ENCODE measurements at regions not wholly inside any gene's neighbourhood (a gene's known extent, or its start where the extent isn't known, plus 50 kb on each side); places are given as distances from the start of the nearest gene placed in this dataset.

GRCh38 chr14:98244162-98244948 lies 1027.6 kb downstream of the BCL11B start:
- intact Hi-C loops (cut with micrococcal nuclease): no loop called here
- Mint-ChIP-seq H3K36me3 (ENCODE audit: low read depth) (no peaks in the 10 kb centered on the region), H3K27me3 (ENCODE audit: low read depth) (no peaks in the 10 kb centered on the region), H3K27ac (no peak overlapping the region), H3K4me1 (ENCODE audit: low read depth) (peaks cover 2% of the 10 kb centered on the region), H3K4me3 (ENCODE audit: low read depth) (no peak overlapping the region), H3K9me3 (no peaks in the 10 kb centered on the region)
- no peak for DNase-seq (ENCODE audit: low spot score)

- Mint-ChIP-seq H3K9me3 (no peaks in the 10 kb centered on the region), H3K27ac (no peak overlapping the region), H3K36me3 (ENCODE audit: low read depth) (no peaks in the 10 kb centered on the region), H3K4me1 (ENCODE audit: low read depth) (no peaks in the 10 kb centered on the region), H3K4me3 (ENCODE audit: low read depth) (no peak overlapping the region), H3K27me3 (ENCODE audit: low read depth) (no peaks in the 10 kb centered on the region)
- intact Hi-C loops (cut with micrococcal nuclease): no loop called here
- no peak for DNase-seq (ENCODE audit: low spot score)
Observed at GRCh38 chr14:98244966-98245569, 1026.9 kb downstream of the BCL11B start.

- no peaks in the 10 kb centered on the region for H3K4me1 Mint-ChIP-seq (ENCODE audit: low read depth)
- DNase-seq (ENCODE audit: low spot score): no peak
- intact Hi-C loops (cut with micrococcal nuclease): no loop called here
- no peak overlapping the region for H3K27ac Mint-ChIP-seq
- H3K36me3 Mint-ChIP-seq (ENCODE audit: low read depth): no peaks in the 10 kb centered on the region
- H3K4me3 Mint-ChIP-seq (ENCODE audit: low read depth): no peak overlapping the region
- no peaks in the 10 kb centered on the region for H3K9me3 Mint-ChIP-seq
- H3K27me3 Mint-ChIP-seq (ENCODE audit: low read depth): no peaks in the 10 kb centered on the region
Observed at GRCh38 chr14:98249057-98249456, 1022.9 kb downstream of the BCL11B start.

GRCh38 chr14:98249476-98249875 lies 1022.5 kb downstream of the BCL11B start:
- no peaks in the 10 kb centered on the region for H3K9me3 Mint-ChIP-seq
- no peaks in the 10 kb centered on the region for H3K36me3 Mint-ChIP-seq (ENCODE audit: low read depth)
- no peak overlapping the region for H3K27ac Mint-ChIP-seq
- no peaks in the 10 kb centered on the region for H3K4me1 Mint-ChIP-seq (ENCODE audit: low read depth)
- intact Hi-C loops (cut with micrococcal nuclease): no loop called here
- H3K27me3 Mint-ChIP-seq (ENCODE audit: low read depth): no peaks in the 10 kb centered on the region
- no peak for DNase-seq (ENCODE audit: low spot score)
- H3K4me3 Mint-ChIP-seq (ENCODE audit: low read depth): no peak overlapping the region

GRCh38 chr14:98252820-98253219 lies 1019.2 kb downstream of the BCL11B start:
- no peak for DNase-seq (ENCODE audit: low spot score)
- no peak overlapping the region for H3K4me3 Mint-ChIP-seq (ENCODE audit: low read depth)
- no peaks in the 10 kb centered on the region for H3K36me3 Mint-ChIP-seq (ENCODE audit: low read depth)

GRCh38 chr14:98259881-98260280 lies 1012.1 kb downstream of the BCL11B start:
- intact Hi-C loops (cut with micrococcal nuclease): no loop called here
- Mint-ChIP-seq H3K27ac (no peak overlapping the region), H3K4me1 (ENCODE audit: low read depth) (no peaks in the 10 kb centered on the region), H3K27me3 (ENCODE audit: low read depth) (no peaks in the 10 kb centered on the region), H3K4me3 (ENCODE audit: low read depth) (no peak overlapping the region), H3K36me3 (ENCODE audit: low read depth) (no peaks in the 10 kb centered on the region), H3K9me3 (no peaks in the 10 kb centered on the region)
- DNase-seq (ENCODE audit: low spot score): no peak

More at GRCh38 chr14:98252820-98253219, 1019.2 kb downstream of the BCL11B start:
- intact Hi-C loops (cut with micrococcal nuclease): no loop called here
- Mint-ChIP-seq H3K9me3 (no peaks in the 10 kb centered on the region), H3K4me1 (ENCODE audit: low read depth) (no peaks in the 10 kb centered on the region), H3K27me3 (ENCODE audit: low read depth) (no peaks in the 10 kb centered on the region), H3K27ac (no peak overlapping the region)

GRCh38 chr14:98262566-98262965 lies 1009.4 kb downstream of the BCL11B start:
- Mint-ChIP-seq H3K9me3 (peaks cover 6% of the 10 kb centered on the region), H3K4me1 (ENCODE audit: low read depth) (no peaks in the 10 kb centered on the region), H3K4me3 (ENCODE audit: low read depth) (no peak overlapping the region), H3K27me3 (ENCODE audit: low read depth) (no peaks in the 10 kb centered on the region), H3K27ac (no peak overlapping the region), H3K36me3 (ENCODE audit: low read depth) (no peaks in the 10 kb centered on the region)
- DNase-seq (ENCODE audit: low spot score): no peak
- intact Hi-C loops (cut with micrococcal nuclease): no loop called here

GRCh38 chr14:98269533-98269932 lies 1002.5 kb downstream of the BCL11B start:
- Mint-ChIP-seq H3K4me3 (ENCODE audit: low read depth) (no peak overlapping the region), H3K27me3 (ENCODE audit: low read depth) (no peaks in the 10 kb centered on the region), H3K36me3 (ENCODE audit: low read depth) (peaks cover 5% of the 10 kb centered on the region), H3K27ac (no peak overlapping the region), H3K4me1 (ENCODE audit: low read depth) (no peaks in the 10 kb centered on the region), H3K9me3 (peaks cover 28% of the 10 kb centered on the region)
- DNase-seq (ENCODE audit: low spot score): no peak
- intact Hi-C loops (cut with micrococcal nuclease): no loop called here

- intact Hi-C loops (cut with micrococcal nuclease): no loop called here
- H3K4me3 Mint-ChIP-seq (ENCODE audit: low read depth): no peak overlapping the region
- H3K27ac Mint-ChIP-seq: no peak overlapping the region
- H3K4me1 Mint-ChIP-seq (ENCODE audit: low read depth): no peaks in the 10 kb centered on the region
- peaks cover 5% of the 10 kb centered on the region for H3K36me3 Mint-ChIP-seq (ENCODE audit: low read depth)
- peaks cover 28% of the 10 kb centered on the region for H3K9me3 Mint-ChIP-seq
- no peak for DNase-seq (ENCODE audit: low spot score)
- no peaks in the 10 kb centered on the region for H3K27me3 Mint-ChIP-seq (ENCODE audit: low read depth)
Observed at GRCh38 chr14:98270201-98270600, 1001.8 kb downstream of the BCL11B start.

GRCh38 chr14:98274596-98274995 lies 997.4 kb downstream of the BCL11B start:
- intact Hi-C loops (cut with micrococcal nuclease): no loop called here
- DNase-seq (ENCODE audit: low spot score): no peak
- H3K27me3 Mint-ChIP-seq (ENCODE audit: low read depth): no peaks in the 10 kb centered on the region
- H3K4me3 Mint-ChIP-seq (ENCODE audit: low read depth): no peak overlapping the region
- H3K4me1 Mint-ChIP-seq (ENCODE audit: low read depth): no peaks in the 10 kb centered on the region
- peaks cover 22% of the 10 kb centered on the region for H3K9me3 Mint-ChIP-seq
- H3K27ac Mint-ChIP-seq: no peak overlapping the region
- peaks cover 5% of the 10 kb centered on the region for H3K36me3 Mint-ChIP-seq (ENCODE audit: low read depth)

- Mint-ChIP-seq H3K9me3 (peaks cover 7% of the 10 kb centered on the region), H3K27me3 (ENCODE audit: low read depth) (no peaks in the 10 kb centered on the region), H3K36me3 (ENCODE audit: low read depth) (peaks cover 3% of the 10 kb centered on the region), H3K4me1 (ENCODE audit: low read depth) (no peaks in the 10 kb centered on the region), H3K4me3 (ENCODE audit: low read depth) (no peak overlapping the region), H3K27ac (no peak overlapping the region)
- intact Hi-C loops (cut with micrococcal nuclease): no loop called here
- no peak for DNase-seq (ENCODE audit: low spot score)
Observed at GRCh38 chr14:98278800-98279199, 993.2 kb downstream of the BCL11B start.

- no peak for DNase-seq (ENCODE audit: low spot score)
- no peak overlapping the region for H3K4me3 Mint-ChIP-seq (ENCODE audit: low read depth)
- H3K4me1 Mint-ChIP-seq (ENCODE audit: low read depth): no peaks in the 10 kb centered on the region
- no peaks in the 10 kb centered on the region for H3K27me3 Mint-ChIP-seq (ENCODE audit: low read depth)
- H3K36me3 Mint-ChIP-seq (ENCODE audit: low read depth): peaks cover 3% of the 10 kb centered on the region
- no peak overlapping the region for H3K27ac Mint-ChIP-seq
- intact Hi-C loops (cut with micrococcal nuclease): no loop called here
- H3K9me3 Mint-ChIP-seq: peaks cover 7% of the 10 kb centered on the region
Observed at GRCh38 chr14:98280436-98280835, 991.6 kb downstream of the BCL11B start.

- Mint-ChIP-seq H3K4me1 (ENCODE audit: low read depth) (no peaks in the 10 kb centered on the region), H3K4me3 (ENCODE audit: low read depth) (no peak overlapping the region), H3K27me3 (ENCODE audit: low read depth) (no peaks in the 10 kb centered on the region), H3K36me3 (ENCODE audit: low read depth) (no peaks in the 10 kb centered on the region), H3K27ac (no peak overlapping the region), H3K9me3 (peaks cover 4% of the 10 kb centered on the region)
- intact Hi-C loops (cut with micrococcal nuclease): no loop called here
- no peak for DNase-seq (ENCODE audit: low spot score)
Observed at GRCh38 chr14:98288825-98289224, 983.2 kb downstream of the BCL11B start.
